Thyroid gland (tissue), 4 donors: ENCODE measurements at regions not wholly inside any gene's neighbourhood (a gene's known extent, or its start where the extent isn't known, plus 50 kb on each side); places are given as distances from the start of the nearest gene placed in this dataset.
"Not testable (repeated sequence)": the region's sequence is repeated elsewhere in the genome, so short reads cannot be mapped to it uniquely, and the experiment has no call there.

Experiments
- DNase-seq, 2 donors: peaks; one replicate each; pipeline ENCODE4 v3.0.0-alpha.2; 2019
- H3K27ac ChIP-seq, 3 donors: fragments of 200-600 bp; sonication (generic); 1 replicate in 2 of 3; 2 replicates in 1 of 3; pipeline ENCODE4 v1.5.1; 2016 to 2019; ENCODE audit warnings: mild to moderate bottlenecking in 1 of 3, moderate library complexity in 1 of 3
- H3K27me3 ChIP-seq: fragments of 200-600 bp; sonication (generic); one replicate; pipeline ENCODE4 v1.5.1; 2019
- H3K36me3 ChIP-seq, 2 donors: fragments of 200-600 bp; sonication (generic); one replicate each; pipeline ENCODE4 v1.5.1; 2016 to 2019
- H3K4me1 ChIP-seq, 2 donors: fragments of 200-600 bp; sonication (generic); one replicate each; pipeline ENCODE4 v1.5.1; 2017 to 2019
- H3K4me3 ChIP-seq, 3 donors: fragments of 200-600 bp; sonication (generic); replicated peaks in 1 of 3; 1 replicate in 2 of 3; 2 replicates in 1 of 3; pipeline ENCODE4 v1.5.1; 2016; ENCODE audit warnings: mild to moderate bottlenecking in 1 of 3
- H3K9me3 ChIP-seq: fragments of 200-600 bp; sonication (generic); one replicate; pipeline ENCODE4 v1.5.1; 2017
- POLR2A ChIP-seq, 2 donors: fragments of 450-650 bp; IDR thresholded peaks; one replicate each; pipeline ENCODE4 v1.6.1; 2017; ENCODE audit warnings: antibody characterized with exemption in 2 of 2, mild to moderate bottlenecking in 2 of 2, moderate library complexity in 1 of 2
- WGBS, 2 donors: methylation state at CpG; one replicate each; pipeline ENCODE4 v1.1.5; 2017; 5-methylcytosine and 5-hydroxymethylcytosine counted together
- intact Hi-C: fragments of 100-400 bp; cut with DNase I; formaldehyde crosslinking; loops from one replicate; pipeline ENCODE4 v1.15.1; 2023
- TF ChIP-seq, protein P1 (sequence below), 6 experiments: fragments of 200-600 bp in 3 of 6; fragments of 450-650 bp in 3 of 6; sonication (generic) in 3 of 6; IDR thresholded peaks; one replicate each; pipeline ENCODE4 v1.5.1; 2016 to 2019; ENCODE audit warnings: antibody characterized with exemption in 6 of 6, mild to moderate bottlenecking in 2 of 6, inconsistent platforms in 1 of 6, moderate library complexity in 1 of 6

DNA sequence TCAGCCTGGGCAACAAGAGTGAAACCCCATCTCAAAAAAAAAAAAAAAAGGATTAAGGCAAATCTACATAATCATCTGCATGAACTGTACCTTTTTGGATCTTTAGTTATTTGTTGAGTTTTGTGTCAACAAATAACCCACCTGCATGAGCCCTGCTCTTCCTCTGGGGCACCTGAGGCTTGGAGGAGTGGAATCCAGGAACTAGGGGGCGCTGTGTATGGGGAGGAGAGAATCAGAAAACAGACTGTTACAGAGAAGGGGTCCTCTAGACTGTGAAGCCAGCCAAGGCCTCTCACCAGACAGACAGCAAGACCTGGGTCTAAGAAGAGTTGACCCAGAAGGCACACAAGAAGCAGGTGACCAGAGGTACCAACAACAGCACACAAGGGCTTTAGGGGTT lies 682.8 kb upstream of the NRP1 start:
- no peaks in the 10 kb centered on the region for H3K27me3 ChIP-seq
- H3K4me3 ChIP-seq, result no peak overlapping the region
- no peaks in the 10 kb centered on the region for H3K4me1 ChIP-seq
- intact Hi-C loops, result no loop called here
- TF ChIP-seq POLR2A (IDR thresholded peaks at IDR 0.05), result no peak
- TF ChIP-seq, protein P1, sequence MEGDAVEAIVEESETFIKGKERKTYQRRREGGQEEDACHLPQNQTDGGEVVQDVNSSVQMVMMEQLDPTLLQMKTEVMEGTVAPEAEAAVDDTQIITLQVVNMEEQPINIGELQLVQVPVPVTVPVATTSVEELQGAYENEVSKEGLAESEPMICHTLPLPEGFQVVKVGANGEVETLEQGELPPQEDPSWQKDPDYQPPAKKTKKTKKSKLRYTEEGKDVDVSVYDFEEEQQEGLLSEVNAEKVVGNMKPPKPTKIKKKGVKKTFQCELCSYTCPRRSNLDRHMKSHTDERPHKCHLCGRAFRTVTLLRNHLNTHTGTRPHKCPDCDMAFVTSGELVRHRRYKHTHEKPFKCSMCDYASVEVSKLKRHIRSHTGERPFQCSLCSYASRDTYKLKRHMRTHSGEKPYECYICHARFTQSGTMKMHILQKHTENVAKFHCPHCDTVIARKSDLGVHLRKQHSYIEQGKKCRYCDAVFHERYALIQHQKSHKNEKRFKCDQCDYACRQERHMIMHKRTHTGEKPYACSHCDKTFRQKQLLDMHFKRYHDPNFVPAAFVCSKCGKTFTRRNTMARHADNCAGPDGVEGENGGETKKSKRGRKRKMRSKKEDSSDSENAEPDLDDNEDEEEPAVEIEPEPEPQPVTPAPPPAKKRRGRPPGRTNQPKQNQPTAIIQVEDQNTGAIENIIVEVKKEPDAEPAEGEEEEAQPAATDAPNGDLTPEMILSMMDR (IDR thresholded peaks at IDR 0.05), result no peak
- 50 to 56% methylated on average over 1 of the region's 1 CpG for WGBS, 2 donors
- no peak overlapping the region for H3K27ac ChIP-seq
- no peaks in the 10 kb centered on the region for H3K9me3 ChIP-seq
- no peaks in the 10 kb centered on the region for H3K36me3 ChIP-seq
- DNase-seq, result no peak

DNA sequence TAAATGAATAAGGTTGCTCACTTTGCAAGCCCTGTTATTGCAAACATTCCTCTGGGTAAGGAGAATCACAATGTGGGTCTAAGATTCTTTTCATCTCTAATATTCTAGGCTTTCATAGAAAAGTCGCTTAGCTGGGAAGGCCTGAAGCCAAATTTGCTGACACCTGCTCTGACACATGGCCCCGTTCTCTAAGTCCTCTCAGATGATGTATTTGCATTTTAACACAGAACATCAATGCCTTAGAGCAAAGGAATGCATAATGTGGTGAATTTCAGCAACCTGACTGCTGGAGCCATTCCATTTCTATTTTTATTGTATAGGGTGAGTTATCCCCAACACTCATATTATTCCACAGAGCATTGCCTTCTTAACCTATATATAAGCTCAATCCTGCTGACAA lies 682.1 kb upstream of the NRP1 start:
- WGBS, 2 donors, result 91 to 94% methylated on average over 2 of the region's 2 CpGs

DNA sequence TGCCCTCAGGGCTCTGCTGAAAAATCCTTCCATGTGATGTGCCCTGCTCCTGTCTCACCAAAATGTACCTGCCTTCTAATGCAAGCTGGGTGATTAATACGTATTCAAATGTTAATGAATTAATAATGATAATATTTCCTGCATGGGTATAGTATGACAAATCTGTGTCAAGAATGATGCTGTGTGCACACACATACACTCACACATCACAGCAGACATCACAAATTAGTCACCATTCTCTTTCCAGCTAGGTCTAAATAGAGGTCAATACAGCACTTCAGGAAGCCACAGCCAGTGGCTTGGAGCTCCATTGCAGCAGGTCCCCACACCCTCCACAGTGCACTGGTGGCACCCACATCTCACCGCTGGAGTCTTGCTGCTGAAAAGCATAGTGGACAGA lies 681.2 kb upstream of the NRP1 start:
- Histone ChIP-seq H3K27me3 (no peaks in the 10 kb centered on the region), H3K4me3 (no peak overlapping the region), H3K27ac (no peak overlapping the region), H3K9me3 (no peaks in the 10 kb centered on the region), H3K36me3 (no peaks in the 10 kb centered on the region), H3K4me1 (no peaks in the 10 kb centered on the region)
- intact Hi-C loops, result no loop called here
- TF ChIP-seq, protein P1 (IDR thresholded peaks at IDR 0.05), result no peak
- TF ChIP-seq POLR2A (IDR thresholded peaks at IDR 0.05), result no peak
- 95 to 96% methylated on average over 2 of the region's 2 CpGs for WGBS, 2 donors
- no peak for DNase-seq

More for the DNA sequence above, 682.1 kb upstream of the NRP1 start:
- Histone ChIP-seq H3K27me3 (no peaks in the 10 kb centered on the region), H3K27ac (no peak overlapping the region), H3K4me3 (no peak overlapping the region), H3K9me3 (no peaks in the 10 kb centered on the region), H3K36me3 (no peaks in the 10 kb centered on the region), H3K4me1 (no peaks in the 10 kb centered on the region)
- no peak for DNase-seq
- TF ChIP-seq, protein P1 (IDR thresholded peaks at IDR 0.05), result no peak
- TF ChIP-seq POLR2A (IDR thresholded peaks at IDR 0.05), result no peak
- intact Hi-C loops, result no loop called here

DNA sequence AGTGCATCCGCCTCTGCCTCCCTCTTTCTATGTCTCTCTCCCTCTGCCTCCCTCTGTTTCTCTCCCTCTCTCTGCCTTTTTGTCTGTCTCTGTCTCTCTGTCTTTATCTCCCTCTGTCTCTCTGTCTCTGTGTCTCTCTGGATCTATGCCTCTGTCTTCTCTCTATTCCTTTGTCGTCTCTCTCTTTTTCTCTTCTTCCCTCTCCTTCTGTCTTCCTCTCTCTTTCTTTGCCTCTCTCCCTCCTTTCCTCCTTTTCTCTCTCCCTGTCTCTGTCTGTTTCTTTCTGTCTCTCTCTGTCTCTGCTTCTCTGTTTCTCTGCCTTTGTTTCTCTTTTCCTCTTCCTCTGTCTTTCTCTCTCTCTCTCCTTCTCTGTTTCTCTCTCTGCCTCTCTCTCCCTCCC lies 678.8 kb upstream of the NRP1 start:
- no peaks in the 10 kb centered on the region for H3K36me3 ChIP-seq
- no peak overlapping the region for H3K4me3 ChIP-seq
- DNase-seq, result no peak
- H3K9me3 ChIP-seq, result no peaks in the 10 kb centered on the region
- no peak overlapping the region for H3K27ac ChIP-seq
- no peaks in the 10 kb centered on the region for H3K27me3 ChIP-seq
- TF ChIP-seq POLR2A (IDR thresholded peaks at IDR 0.05), result no peak
- TF ChIP-seq, protein P1 (IDR thresholded peaks at IDR 0.05), result no peak
- intact Hi-C loops, result no loop called here
- WGBS, 2 donors, result 95 to 96% methylated on average over 2 of the region's 2 CpGs
- H3K4me1 ChIP-seq, result no peaks in the 10 kb centered on the region

DNA sequence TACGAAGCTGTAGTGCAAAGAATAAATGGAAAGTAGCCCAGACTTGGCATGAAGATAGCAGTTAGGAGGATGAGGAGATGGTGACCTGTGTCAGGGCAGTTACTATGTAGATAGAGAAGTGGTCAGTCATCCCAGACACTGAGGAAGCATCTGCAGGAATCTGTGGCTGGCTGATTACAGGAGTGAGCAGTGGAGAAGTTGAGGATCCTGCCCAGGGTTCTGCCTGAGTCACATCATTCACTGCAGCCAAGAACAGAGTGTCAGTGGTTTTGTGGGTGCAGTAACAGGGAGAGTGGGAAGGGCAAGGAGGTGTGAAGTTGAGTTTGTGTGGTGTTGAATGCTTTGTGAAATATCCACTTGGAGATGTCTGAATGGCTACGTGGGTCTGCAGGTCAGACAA lies 676.4 kb upstream of the NRP1 start:
- H3K36me3 ChIP-seq, result no peaks in the 10 kb centered on the region
- DNase-seq, result no peak
- no peaks in the 10 kb centered on the region for H3K27me3 ChIP-seq
- intact Hi-C loops, result no loop called here
- TF ChIP-seq, protein P1 (IDR thresholded peaks at IDR 0.05), result no peak
- no peak for TF ChIP-seq POLR2A (IDR thresholded peaks at IDR 0.05)
- H3K4me1 ChIP-seq, result no peaks in the 10 kb centered on the region
- H3K4me3 ChIP-seq, result no peak overlapping the region
- H3K9me3 ChIP-seq, result no peaks in the 10 kb centered on the region
- WGBS, 2 donors, result 76 to 93% methylated on average over 2 of the region's 2 CpGs
- H3K27ac ChIP-seq, result no peak overlapping the region

DNA sequence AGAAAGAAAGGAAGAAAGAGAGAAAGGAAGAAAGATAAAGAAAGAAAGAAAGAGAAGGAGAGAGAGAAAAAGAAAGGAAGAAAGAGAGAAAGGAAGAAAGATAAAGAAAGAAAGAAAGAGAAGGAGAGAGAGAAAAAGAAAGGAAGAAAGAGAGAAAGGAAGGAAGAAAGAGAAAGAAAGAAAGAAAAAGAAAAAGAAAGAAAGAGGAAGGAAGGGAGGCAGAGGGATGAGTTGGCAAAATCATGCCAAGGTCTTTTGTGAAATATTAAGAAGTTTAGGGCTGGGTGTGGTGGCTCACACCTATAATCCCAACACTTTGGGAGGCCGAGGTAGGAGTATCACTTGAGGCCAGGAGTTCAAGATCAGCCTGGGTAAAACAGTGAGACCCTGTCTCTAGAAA lies 675.8 kb upstream of the NRP1 start:
- H3K36me3 ChIP-seq, H3K9me3 ChIP-seq, H3K4me3 ChIP-seq, DNase-seq, H3K4me1 ChIP-seq, H3K27ac ChIP-seq, intact Hi-C loops, H3K27me3 ChIP-seq: not testable (repeated sequence)
- 93% methylated on average over 1 of the region's 1 CpG for WGBS, 2 donors
